SK-N-SH (cell line): ENCODE measurements at regions not wholly inside any gene's neighbourhood (a gene's known extent, or its start where the extent isn't known, plus 50 kb on each side); places are given as distances from the start of the nearest gene placed in this dataset.

ENCODE experiments used
- CTCF ChIA-PET: fragments of 300-600, 350-600 bp; formaldehyde crosslinking; extraction: SDS; loops from one replicate; lab custom pipeline; 2021; lab: Yijun Ruan, JAX
- POLR2A ChIA-PET: fragments of 350-600 bp; sonication (Branson Sonifier 250); formaldehyde crosslinking; extraction: SDS; loops from one replicate; lab custom pipeline; 2020; ENCODE audit warnings: antibody characterized with exemption, inconsistent platforms; lab: Yijun Ruan, JAX
- DNase-seq: peaks from one replicate; pipeline ENCODE4 v3.0.0; 2012
- H2AFZ ChIP-seq: fragments of 200-600 bp; sonication (generic); 2 replicates; pipeline ENCODE4 v1.8.1; 2016; ENCODE audit warnings: antibody characterized with exemption, mild to moderate bottlenecking, low read depth
- H3F3A ChIP-seq: fragments of 200-600 bp; sonication (generic); replicated peaks from 2 replicates; pipeline ENCODE3; 2016; ENCODE audit warnings: antibody characterized with exemption, mild to moderate bottlenecking; ENCODE audit not compliant: insufficient read depth
- H3K27ac ChIP-seq, 2 experiments: fragments of 200-500 bp in 1 of 2; fragments of 200-600 bp in 1 of 2; sonication (Bioruptor generic) in 1 of 2; sonication (generic), shearing (Covaris generic) in 1 of 2; 2 replicates each; pipeline versions ENCODE4 v1.5.1 to v1.6.1; 2014 to 2016; ENCODE audit warnings: low read depth in 2 of 2, inconsistent platforms in 1 of 2, low read length in 1 of 2, mild to moderate bottlenecking in 1 of 2, mixed read lengths in 1 of 2
- H3K27me3 ChIP-seq: fragments of 200-600 bp; sonication (generic), shearing (Covaris generic); 2 replicates; pipeline ENCODE4 v1.6.1; 2016; ENCODE audit warnings: mixed run types; ENCODE audit not compliant: insufficient read depth
- H3K36me3 ChIP-seq, 2 experiments: fragments of 200-500 bp in 1 of 2; fragments of 200-600 bp in 1 of 2; sonication (Bioruptor generic) in 1 of 2; sonication (generic) in 1 of 2; replicated peaks in 1 of 2; 2 replicates each; pipeline versions ENCODE3 to v1.5.1; 2014 to 2016; ENCODE audit warnings: low read length in 1 of 2, mild to moderate bottlenecking in 1 of 2; ENCODE audit not compliant: insufficient read depth in 2 of 2, control insufficient read depth in 1 of 2
- H3K4me1 ChIP-seq, 2 experiments: fragments of 200-500 bp in 1 of 2; fragments of 200-600 bp in 1 of 2; sonication (Bioruptor generic) in 1 of 2; sonication (generic), shearing (Covaris generic) in 1 of 2; 2 replicates each; pipeline versions ENCODE4 v1.5.1 to v1.6.1; 2014 to 2016; ENCODE audit warnings: low read depth in 1 of 2, low read length in 1 of 2, mixed run types in 1 of 2; ENCODE audit not compliant: insufficient read depth in 2 of 2, control insufficient read depth in 1 of 2
- H3K4me2 ChIP-seq: fragments of 200-600 bp; sonication (generic), shearing (Covaris generic); 2 replicates; pipeline ENCODE4 v1.6.1; 2017; ENCODE audit warnings: mixed run types
- H3K4me3 ChIP-seq, 2 experiments: fragments of 200-500 bp in 1 of 2; fragments of 200-600 bp in 1 of 2; sonication (Bioruptor generic) in 1 of 2; sonication (generic), shearing (Covaris generic) in 1 of 2; 2 replicates each; pipeline versions ENCODE4 v1.5.1 to v1.8.1; 2014 to 2016; ENCODE audit warnings: low read depth in 2 of 2, inconsistent platforms in 1 of 2, low read length in 1 of 2, mild to moderate bottlenecking in 1 of 2, mixed read lengths in 1 of 2, moderate library complexity in 1 of 2
- H3K79me2 ChIP-seq: fragments of 200-600 bp; sonication (generic); 2 replicates; pipeline ENCODE4 v1.8.1; 2017; ENCODE audit warnings: mild to moderate bottlenecking; ENCODE audit not compliant: insufficient read depth
- H3K9ac ChIP-seq: fragments of 200-600 bp; sonication (generic); 2 replicates; pipeline ENCODE4 v1.6.1; 2017; ENCODE audit warnings: mixed run types
- H3K9me2 ChIP-seq: fragments of 200-600 bp; sonication (generic); 2 replicates; pipeline ENCODE4 v1.6.1; 2017; ENCODE audit warnings: mixed run types
- H3K9me3 ChIP-seq: fragments of 200-600 bp; sonication (generic); 2 replicates; pipeline ENCODE4 v1.6.1; 2017; ENCODE audit warnings: mixed run types, mild to moderate bottlenecking, moderate library complexity
- H4K20me1 ChIP-seq: fragments of 200-600 bp; sonication (generic); 2 replicates; pipeline ENCODE4 v1.6.1; 2017; ENCODE audit warnings: mild to moderate bottlenecking, mixed run types; ENCODE audit not compliant: insufficient read depth
- CHD2 ChIP-seq: fragments of 150-350 bp; IDR thresholded peaks from 2 replicates; pipeline ENCODE4 v1.6.1; 2018; ENCODE audit warnings: low read length; ENCODE audit not compliant: partially characterized antibody
- ELF1 ChIP-seq: IDR thresholded peaks from 2 replicates; pipeline ENCODE4 v1.4.0; 2012
- EP300 ChIP-seq, 2 experiments: IDR thresholded peaks; 2 replicates each; pipeline versions ENCODE4 v1.4.0 to v1.6.1; 2012; ENCODE audit warnings: borderline replicate concordance in 1 of 2, low read depth in 1 of 2, low read length in 1 of 2
- FOXM1 ChIP-seq: IDR thresholded peaks from 2 replicates; pipeline ENCODE4 v1.4.0; 2012; ENCODE audit warnings: low read depth, mild to moderate bottlenecking
- GATA2 ChIP-seq: sonication (generic); formaldehyde crosslinking; IDR thresholded peaks from 2 replicates; pipeline ENCODE4 v1.5.0; 2020; ENCODE audit warnings: mild to moderate bottlenecking, missing genetic modification reagents
- MEF2A ChIP-seq: IDR thresholded peaks from 2 replicates; pipeline ENCODE4 v1.4.0; 2012; ENCODE audit warnings: low read depth, borderline replicate concordance
- NRF1 ChIP-seq: IDR thresholded peaks from 2 replicates; pipeline ENCODE4 v1.6.1; 2012; ENCODE audit warnings: low read depth, mild to moderate bottlenecking, low read length
- POLR2AphosphoS5 ChIP-seq: IDR thresholded peaks from 2 replicates; pipeline ENCODE4 v1.6.1; 2012; ENCODE audit warnings: low read depth, low read length
- RAD21 ChIP-seq: IDR thresholded peaks from 2 replicates; pipeline ENCODE4 v1.6.1; 2012; ENCODE audit warnings: mild to moderate bottlenecking, low read length
- SMC3 ChIP-seq: IDR thresholded peaks from 2 replicates; pipeline ENCODE4 v1.6.1; 2012; ENCODE audit warnings: low read depth, low read length, improper control_type of control experiment
- WGBS: methylation state at CpG from one replicate; pipeline ENCODE4 v1.1.6; 2017; ENCODE audit warnings: low lambda C conversion rate; 5-methylcytosine and 5-hydroxymethylcytosine counted together
- TF ChIP-seq, protein P1 (sequence below): fragments of 150-350 bp; IDR thresholded peaks from 2 replicates; pipeline ENCODE4 v1.6.1; 2016; ENCODE audit warnings: mild to moderate bottlenecking, low read depth, low read length
- TF ChIP-seq, protein P2 (sequence below): fragments of 150-350 bp; IDR thresholded peaks from 2 replicates; pipeline ENCODE4 v1.6.1; 2017; ENCODE audit warnings: antibody characterized with exemption, low read length, low read depth, borderline replicate concordance
- TF ChIP-seq, protein P3 (sequence below): IDR thresholded peaks from 2 replicates; pipeline ENCODE4 v1.4.0; 2012; ENCODE audit warnings: low read depth
- TF ChIP-seq, protein P4 (sequence below): fragments of 200-600 bp; sonication (generic); IDR thresholded peaks from 2 replicates; pipeline ENCODE4 v1.6.1; 2017; ENCODE audit warnings: antibody characterized with exemption, mild to moderate bottlenecking, moderate library complexity
- TF ChIP-seq, protein P5 (sequence below): IDR thresholded peaks from 2 replicates; pipeline ENCODE4 v1.4.0; 2012; ENCODE audit warnings: low read depth, borderline replicate concordance

DNA sequence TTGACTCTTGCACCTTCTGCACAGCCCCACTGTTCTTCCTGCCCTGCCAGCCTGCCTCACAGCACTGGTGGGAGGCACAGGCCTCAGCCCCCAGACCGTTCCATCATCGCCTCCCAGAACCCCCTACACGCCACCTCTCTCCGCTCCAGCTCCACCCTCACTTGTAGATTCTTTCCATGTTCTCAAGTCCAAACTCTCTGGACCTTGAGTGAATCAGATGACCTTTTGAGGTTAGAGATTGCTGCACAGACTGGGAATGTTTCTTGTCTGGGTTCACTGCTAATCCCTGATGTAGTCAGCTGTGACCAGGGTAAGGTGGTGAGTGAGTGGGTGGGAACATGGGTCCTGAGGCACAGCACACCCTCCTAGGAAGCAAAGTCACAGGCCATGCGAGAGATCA, 272.4 kb downstream of the IRF8 start:
- POLR2A ChIA-PET: no interaction called here
- Histone ChIP-seq H3K36me3 (no peaks in the 10 kb centered on the region), H3K4me2 (no peak overlapping the region), H3K27ac (no peak overlapping the region), H3K9me3 (no peaks in the 10 kb centered on the region), H3K4me1 (no peaks in the 10 kb centered on the region), H3K27me3 (peaks cover 47% of the 10 kb centered on the region; the same call in 1 of the 2 replicates), H3K79me2 (no peaks in the 10 kb centered on the region), H4K20me1 (no peaks in the 10 kb centered on the region), H3F3A (no peaks in the 10 kb centered on the region), H3K9me2 (no peaks in the 10 kb centered on the region), H3K9ac (no peak overlapping the region), H2AFZ (no peak overlapping the region), H3K4me3 (no peak overlapping the region)
- no peak for DNase-seq
- WGBS: 31% methylated on average over 5 of the region's 5 CpGs
- TF ChIP-seq RAD21: no peak
- TF ChIP-seq, protein P1, sequence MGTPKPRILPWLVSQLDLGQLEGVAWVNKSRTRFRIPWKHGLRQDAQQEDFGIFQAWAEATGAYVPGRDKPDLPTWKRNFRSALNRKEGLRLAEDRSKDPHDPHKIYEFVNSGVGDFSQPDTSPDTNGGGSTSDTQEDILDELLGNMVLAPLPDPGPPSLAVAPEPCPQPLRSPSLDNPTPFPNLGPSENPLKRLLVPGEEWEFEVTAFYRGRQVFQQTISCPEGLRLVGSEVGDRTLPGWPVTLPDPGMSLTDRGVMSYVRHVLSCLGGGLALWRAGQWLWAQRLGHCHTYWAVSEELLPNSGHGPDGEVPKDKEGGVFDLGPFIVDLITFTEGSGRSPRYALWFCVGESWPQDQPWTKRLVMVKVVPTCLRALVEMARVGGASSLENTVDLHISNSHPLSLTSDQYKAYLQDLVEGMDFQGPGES: no peak
- TF ChIP-seq, protein P2, sequence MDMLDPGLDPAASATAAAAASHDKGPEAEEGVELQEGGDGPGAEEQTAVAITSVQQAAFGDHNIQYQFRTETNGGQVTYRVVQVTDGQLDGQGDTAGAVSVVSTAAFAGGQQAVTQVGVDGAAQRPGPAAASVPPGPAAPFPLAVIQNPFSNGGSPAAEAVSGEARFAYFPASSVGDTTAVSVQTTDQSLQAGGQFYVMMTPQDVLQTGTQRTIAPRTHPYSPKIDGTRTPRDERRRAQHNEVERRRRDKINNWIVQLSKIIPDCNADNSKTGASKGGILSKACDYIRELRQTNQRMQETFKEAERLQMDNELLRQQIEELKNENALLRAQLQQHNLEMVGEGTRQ: no peak
- CTCF ChIA-PET: no interaction called here

DNA sequence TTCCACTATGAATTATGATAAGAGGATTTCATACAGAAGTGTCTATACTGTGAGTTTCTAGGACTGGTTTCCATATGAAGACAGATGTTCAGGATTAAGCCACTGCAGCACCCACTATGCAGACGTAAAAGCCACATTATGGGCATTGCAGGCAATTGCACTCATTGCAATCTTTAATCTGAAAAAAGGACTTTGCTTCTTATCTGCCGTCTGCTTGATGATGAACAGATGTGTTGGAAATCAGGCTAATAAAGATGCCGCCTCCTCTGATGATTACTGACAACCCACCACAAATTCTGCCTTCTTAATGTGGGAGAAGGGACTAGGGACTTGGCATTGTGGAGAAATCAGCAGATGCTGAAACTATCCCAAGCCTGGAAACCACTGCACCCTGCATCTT, 276.9 kb downstream of the IRF8 start:
- H3K36me3 ChIP-seq: no peaks in the 10 kb centered on the region
- H3K9me3 ChIP-seq: no peaks in the 10 kb centered on the region
- H3K4me2 ChIP-seq: no peak overlapping the region
- no peak overlapping the region for H3K9ac ChIP-seq
- no peaks in the 10 kb centered on the region for H3K9me2 ChIP-seq
- no peaks in the 10 kb centered on the region for H3K79me2 ChIP-seq
- 3% methylated on average over 3 of the region's 3 CpGs for WGBS
- no peaks in the 10 kb centered on the region for H4K20me1 ChIP-seq
- TF ChIP-seq SMC3 (no peak), RAD21 (no peak), FOXM1 (no peak), ELF1 (no peak), CHD2 (no peak), EP300 (IDR thresholded peaks at IDR 0.05; ENCODE audit: borderline replicate concordance in 1 of 2, low read depth in 1 of 2, low read length in 1 of 2) (no peak), MEF2A (no peak), GATA2 (CRISPR knock-in tag) (no peak), NRF1 (no peak), POLR2AphosphoS5 (no peak)
- TF ChIP-seq, protein P3, sequence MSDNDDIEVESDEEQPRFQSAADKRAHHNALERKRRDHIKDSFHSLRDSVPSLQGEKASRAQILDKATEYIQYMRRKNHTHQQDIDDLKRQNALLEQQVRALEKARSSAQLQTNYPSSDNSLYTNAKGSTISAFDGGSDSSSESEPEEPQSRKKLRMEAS: no peak
- TF ChIP-seq, protein P2: no peak
- TF ChIP-seq, protein P4, sequence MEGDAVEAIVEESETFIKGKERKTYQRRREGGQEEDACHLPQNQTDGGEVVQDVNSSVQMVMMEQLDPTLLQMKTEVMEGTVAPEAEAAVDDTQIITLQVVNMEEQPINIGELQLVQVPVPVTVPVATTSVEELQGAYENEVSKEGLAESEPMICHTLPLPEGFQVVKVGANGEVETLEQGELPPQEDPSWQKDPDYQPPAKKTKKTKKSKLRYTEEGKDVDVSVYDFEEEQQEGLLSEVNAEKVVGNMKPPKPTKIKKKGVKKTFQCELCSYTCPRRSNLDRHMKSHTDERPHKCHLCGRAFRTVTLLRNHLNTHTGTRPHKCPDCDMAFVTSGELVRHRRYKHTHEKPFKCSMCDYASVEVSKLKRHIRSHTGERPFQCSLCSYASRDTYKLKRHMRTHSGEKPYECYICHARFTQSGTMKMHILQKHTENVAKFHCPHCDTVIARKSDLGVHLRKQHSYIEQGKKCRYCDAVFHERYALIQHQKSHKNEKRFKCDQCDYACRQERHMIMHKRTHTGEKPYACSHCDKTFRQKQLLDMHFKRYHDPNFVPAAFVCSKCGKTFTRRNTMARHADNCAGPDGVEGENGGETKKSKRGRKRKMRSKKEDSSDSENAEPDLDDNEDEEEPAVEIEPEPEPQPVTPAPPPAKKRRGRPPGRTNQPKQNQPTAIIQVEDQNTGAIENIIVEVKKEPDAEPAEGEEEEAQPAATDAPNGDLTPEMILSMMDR: no peak
- TF ChIP-seq, protein P5, sequence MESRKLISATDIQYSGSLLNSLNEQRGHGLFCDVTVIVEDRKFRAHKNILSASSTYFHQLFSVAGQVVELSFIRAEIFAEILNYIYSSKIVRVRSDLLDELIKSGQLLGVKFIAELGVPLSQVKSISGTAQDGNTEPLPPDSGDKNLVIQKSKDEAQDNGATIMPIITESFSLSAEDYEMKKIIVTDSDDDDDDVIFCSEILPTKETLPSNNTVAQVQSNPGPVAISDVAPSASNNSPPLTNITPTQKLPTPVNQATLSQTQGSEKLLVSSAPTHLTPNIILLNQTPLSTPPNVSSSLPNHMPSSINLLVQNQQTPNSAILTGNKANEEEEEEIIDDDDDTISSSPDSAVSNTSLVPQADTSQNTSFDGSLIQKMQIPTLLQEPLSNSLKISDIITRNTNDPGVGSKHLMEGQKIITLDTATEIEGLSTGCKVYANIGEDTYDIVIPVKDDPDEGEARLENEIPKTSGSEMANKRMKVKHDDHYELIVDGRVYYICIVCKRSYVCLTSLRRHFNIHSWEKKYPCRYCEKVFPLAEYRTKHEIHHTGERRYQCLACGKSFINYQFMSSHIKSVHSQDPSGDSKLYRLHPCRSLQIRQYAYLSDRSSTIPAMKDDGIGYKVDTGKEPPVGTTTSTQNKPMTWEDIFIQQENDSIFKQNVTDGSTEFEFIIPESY: no peak
- TF ChIP-seq, protein P1: no peak
- POLR2A ChIA-PET: no interaction called here
- peaks cover 33% of the 10 kb centered on the region; the same call in 1 of the 2 replicates for H3K27me3 ChIP-seq
- no peaks in the 10 kb centered on the region for H3K4me1 ChIP-seq
- CTCF ChIA-PET: no interaction called here
- no peak for DNase-seq
- H3K27ac ChIP-seq: no peak overlapping the region
- H2AFZ ChIP-seq: no peak overlapping the region
- H3K4me3 ChIP-seq: no peak overlapping the region
- no peaks in the 10 kb centered on the region for H3F3A ChIP-seq
